Neural crest cell (in vitro differentiated cells): ENCODE measurements at regions not wholly inside any gene's neighbourhood (a gene's known extent, or its start where the extent isn't known, plus 50 kb on each side); places are given as distances from the start of the nearest gene placed in this dataset.

ENCODE experiments used
- DNase-seq: peaks from one replicate; pipeline ENCODE4 v3.0.0; 2021; ENCODE audit warnings: low read depth, mixed read lengths, low spot score
- H3K27ac Mint-ChIP-seq: one replicate; pipeline ENCODE4 v1.8.0; 2021; ENCODE audit warnings: mild to moderate bottlenecking, mixed read lengths; ENCODE audit not compliant: unreplicated experiment
- H3K27me3 Mint-ChIP-seq: 2 replicates; pipeline ENCODE4 v1.8.0; 2021; ENCODE audit warnings: low read depth, mild to moderate bottlenecking, mixed read lengths
- H3K36me3 Mint-ChIP-seq: 2 replicates; pipeline ENCODE4 v1.8.0; 2021; ENCODE audit warnings: low read depth, mild to moderate bottlenecking, mixed read lengths
- H3K4me1 Mint-ChIP-seq: 2 replicates; pipeline ENCODE4 v1.8.0; 2021; ENCODE audit warnings: mixed read lengths
- H3K4me3 Mint-ChIP-seq: one replicate; pipeline ENCODE4 v1.8.0; 2021; ENCODE audit warnings: mild to moderate bottlenecking, mixed read lengths
- H3K9me3 Mint-ChIP-seq: 2 replicates; pipeline ENCODE4 v1.8.0; 2021; ENCODE audit warnings: mixed read lengths
- TF ChIP-seq, protein P1 (sequence below): fragments of 200-600 bp; sonication (generic); conservative IDR thresholded peaks from 2 replicates; pipeline ENCODE4 v1.5.0; 2021; ENCODE audit warnings: antibody characterized with exemption, mild to moderate bottlenecking

DNA sequence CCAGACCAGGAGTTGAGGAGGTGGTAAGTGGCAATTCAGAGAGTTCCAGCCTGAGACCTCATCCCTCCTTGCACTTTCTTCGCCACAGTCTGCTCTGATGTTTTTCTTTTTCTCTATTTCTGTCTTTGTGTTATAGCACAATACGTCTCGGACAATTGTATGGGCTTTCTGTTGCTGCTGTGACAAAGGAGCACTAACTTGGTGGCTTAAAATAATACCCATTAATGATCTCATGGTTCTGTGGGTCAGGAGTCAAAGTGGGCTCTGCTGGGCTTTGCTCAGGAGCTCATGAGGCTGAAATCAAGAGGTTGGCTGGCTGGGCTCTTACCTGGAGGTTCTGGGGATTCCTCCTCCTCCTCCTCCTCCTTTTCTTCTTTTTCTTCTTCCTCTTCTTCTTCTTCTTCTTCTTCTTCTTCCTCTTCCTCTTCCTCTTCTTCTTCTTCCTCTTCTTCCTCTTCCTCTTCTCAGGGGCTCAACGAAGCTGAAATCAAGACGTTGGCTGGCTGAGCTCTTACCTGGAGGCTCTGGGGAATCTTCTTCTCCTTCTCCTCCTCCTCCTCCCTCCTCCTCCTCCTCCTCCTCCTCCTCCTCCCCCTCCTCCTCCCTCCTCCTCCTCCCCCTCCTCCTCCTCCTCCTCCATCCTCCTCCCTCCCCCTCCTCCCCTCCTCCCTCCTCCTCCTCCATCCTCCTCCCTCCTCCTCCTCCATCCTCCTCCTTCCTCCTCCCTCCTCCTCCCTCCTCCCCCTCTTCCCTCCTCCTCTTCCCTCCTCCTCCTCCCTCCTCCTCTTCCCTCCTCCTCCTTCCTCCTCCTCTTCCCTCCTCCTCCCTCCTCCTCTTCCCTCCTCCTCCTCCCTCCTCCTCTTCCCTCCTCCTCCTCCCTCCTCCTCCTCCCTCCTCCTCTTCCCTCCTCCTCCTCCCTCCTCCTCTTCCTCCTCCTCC, 104.0 kb downstream of the GATA6 start:
- DNase-seq = no peak
- no peak overlapping the region for H3K4me3 Mint-ChIP-seq
- peaks cover 32% of the 10 kb centered on the region for H3K27me3 Mint-ChIP-seq
- H3K9me3 Mint-ChIP-seq = no peaks in the 10 kb centered on the region
- no peaks in the 10 kb centered on the region for H3K36me3 Mint-ChIP-seq
- peaks cover 10% of the 10 kb centered on the region for H3K4me1 Mint-ChIP-seq
- TF ChIP-seq, protein P1, sequence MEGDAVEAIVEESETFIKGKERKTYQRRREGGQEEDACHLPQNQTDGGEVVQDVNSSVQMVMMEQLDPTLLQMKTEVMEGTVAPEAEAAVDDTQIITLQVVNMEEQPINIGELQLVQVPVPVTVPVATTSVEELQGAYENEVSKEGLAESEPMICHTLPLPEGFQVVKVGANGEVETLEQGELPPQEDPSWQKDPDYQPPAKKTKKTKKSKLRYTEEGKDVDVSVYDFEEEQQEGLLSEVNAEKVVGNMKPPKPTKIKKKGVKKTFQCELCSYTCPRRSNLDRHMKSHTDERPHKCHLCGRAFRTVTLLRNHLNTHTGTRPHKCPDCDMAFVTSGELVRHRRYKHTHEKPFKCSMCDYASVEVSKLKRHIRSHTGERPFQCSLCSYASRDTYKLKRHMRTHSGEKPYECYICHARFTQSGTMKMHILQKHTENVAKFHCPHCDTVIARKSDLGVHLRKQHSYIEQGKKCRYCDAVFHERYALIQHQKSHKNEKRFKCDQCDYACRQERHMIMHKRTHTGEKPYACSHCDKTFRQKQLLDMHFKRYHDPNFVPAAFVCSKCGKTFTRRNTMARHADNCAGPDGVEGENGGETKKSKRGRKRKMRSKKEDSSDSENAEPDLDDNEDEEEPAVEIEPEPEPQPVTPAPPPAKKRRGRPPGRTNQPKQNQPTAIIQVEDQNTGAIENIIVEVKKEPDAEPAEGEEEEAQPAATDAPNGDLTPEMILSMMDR = no peak
- H3K27ac Mint-ChIP-seq = no peak overlapping the region

DNA sequence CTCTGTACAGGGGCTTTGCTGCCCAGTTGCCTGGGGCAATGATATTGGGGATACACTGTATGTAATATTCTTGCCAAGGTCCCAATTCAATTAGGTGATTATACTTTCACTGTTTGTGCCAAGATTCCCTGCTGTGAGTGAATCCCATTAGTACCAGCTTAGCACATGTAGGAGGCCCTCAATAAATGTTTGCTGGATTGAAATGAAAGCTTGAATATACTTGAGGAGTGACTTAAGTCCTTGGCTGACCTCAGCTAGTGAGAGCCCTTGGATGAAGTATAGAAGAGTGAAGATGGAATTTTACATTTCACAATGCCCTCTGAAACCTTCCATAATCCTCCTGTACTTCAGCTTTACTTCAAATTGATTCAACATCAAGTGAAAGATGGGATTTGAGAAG, 102.9 kb downstream of the GATA6 start:
- H3K4me1 Mint-ChIP-seq = peaks cover 10% of the 10 kb centered on the region
- no peaks in the 10 kb centered on the region for H3K9me3 Mint-ChIP-seq
- no peak overlapping the region for H3K4me3 Mint-ChIP-seq
- H3K27ac Mint-ChIP-seq = no peak overlapping the region
- TF ChIP-seq, protein P1 = no peak
- no peak for DNase-seq
- no peaks in the 10 kb centered on the region for H3K36me3 Mint-ChIP-seq
- peaks cover 32% of the 10 kb centered on the region for H3K27me3 Mint-ChIP-seq

DNA sequence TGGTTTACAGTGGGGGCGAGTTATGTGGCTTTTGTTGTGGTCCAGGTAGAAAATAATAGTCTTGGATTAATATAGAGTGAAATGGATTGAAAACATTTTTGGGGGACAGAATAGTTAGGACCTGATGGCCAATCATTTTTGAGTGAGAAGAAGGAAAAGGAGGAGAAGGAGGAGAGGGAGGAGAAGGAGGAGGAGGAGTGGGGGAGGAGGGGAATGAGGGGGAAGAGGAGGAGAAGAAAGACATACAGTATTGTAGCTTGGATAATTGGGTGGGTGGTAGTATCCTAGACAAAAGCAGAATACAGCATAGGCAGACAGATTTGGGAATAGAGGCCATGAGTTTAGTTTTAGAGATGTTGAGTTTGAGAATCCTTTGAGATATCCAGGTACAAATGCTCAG, 101.6 kb downstream of the GATA6 start:
- DNase-seq = no peak
- Mint-ChIP-seq H3K9me3 (no peaks in the 10 kb centered on the region), H3K27ac (no peak overlapping the region), H3K4me1 (peaks cover 3% of the 10 kb centered on the region), H3K36me3 (no peaks in the 10 kb centered on the region), H3K4me3 (no peak overlapping the region), H3K27me3 (peaks cover 32% of the 10 kb centered on the region)
- TF ChIP-seq, protein P1 = no peak

DNA sequence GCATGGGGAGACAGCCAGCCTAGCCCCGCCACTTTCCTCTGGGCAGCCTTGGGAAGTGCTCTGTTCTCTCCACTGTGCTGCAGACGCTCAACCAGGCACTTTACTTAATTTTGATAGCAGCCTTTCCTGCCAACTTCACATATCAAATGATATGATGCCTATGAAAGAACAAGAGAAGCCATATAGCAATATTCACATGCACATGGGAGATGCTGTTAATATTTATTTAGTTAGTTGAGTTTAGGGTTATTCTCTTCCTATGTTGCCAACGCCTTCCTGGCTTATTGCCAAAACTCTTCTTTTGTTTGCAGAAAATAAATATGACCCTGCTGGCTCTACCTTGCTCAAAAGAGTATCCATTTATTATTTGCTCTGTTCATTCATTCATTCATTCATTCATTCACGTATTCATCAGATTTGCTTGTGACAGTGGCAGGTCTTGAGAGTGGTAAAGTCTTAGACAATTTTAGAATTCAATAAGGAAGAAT, 99.3 kb downstream of the GATA6 start:
- TF ChIP-seq, protein P1 = no peak
- no peak for DNase-seq
- Mint-ChIP-seq H3K27ac (no peak overlapping the region), H3K27me3 (peaks cover 27% of the 10 kb centered on the region), H3K36me3 (no peaks in the 10 kb centered on the region), H3K9me3 (no peaks in the 10 kb centered on the region), H3K4me1 (no peaks in the 10 kb centered on the region), H3K4me3 (no peak overlapping the region)

DNA sequence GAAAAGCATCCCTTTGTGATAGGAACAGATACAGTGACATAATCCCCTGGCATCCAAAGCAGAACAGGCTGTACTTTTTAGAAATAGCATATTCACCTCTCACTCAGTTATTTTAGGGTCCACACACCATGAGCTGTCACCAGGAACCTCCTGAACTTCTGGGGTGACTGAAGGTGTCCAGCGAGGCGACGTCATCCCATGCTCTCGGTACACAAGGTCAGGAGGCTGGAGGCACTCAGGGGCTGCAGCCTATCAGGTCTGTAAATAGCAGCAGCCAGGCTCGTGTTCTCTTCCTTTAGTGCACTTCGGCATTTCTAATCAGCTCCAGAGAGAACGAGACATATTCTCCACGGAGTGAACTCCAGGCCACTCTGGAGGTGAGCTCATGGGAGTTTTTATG, 98.3 kb downstream of the GATA6 start:
- TF ChIP-seq, protein P1 = no peak
- H3K4me1 Mint-ChIP-seq = peaks cover 4% of the 10 kb centered on the region
- no peak for DNase-seq
- H3K9me3 Mint-ChIP-seq = no peaks in the 10 kb centered on the region
- no peak overlapping the region for H3K4me3 Mint-ChIP-seq
- peaks cover 20% of the 10 kb centered on the region for H3K27me3 Mint-ChIP-seq
- no peak overlapping the region for H3K27ac Mint-ChIP-seq
- no peaks in the 10 kb centered on the region for H3K36me3 Mint-ChIP-seq
